ENCODE measurements at regions not wholly inside any gene's neighbourhood (a gene's known extent, or its start where the extent isn't known, plus 50 kb on each side); places are given as distances from the start of the nearest gene placed in this dataset.
"Not testable (repeated sequence)": the region's sequence is repeated elsewhere in the genome, so short reads cannot be mapped to it uniquely, and the experiment has no call there.

DNA sequence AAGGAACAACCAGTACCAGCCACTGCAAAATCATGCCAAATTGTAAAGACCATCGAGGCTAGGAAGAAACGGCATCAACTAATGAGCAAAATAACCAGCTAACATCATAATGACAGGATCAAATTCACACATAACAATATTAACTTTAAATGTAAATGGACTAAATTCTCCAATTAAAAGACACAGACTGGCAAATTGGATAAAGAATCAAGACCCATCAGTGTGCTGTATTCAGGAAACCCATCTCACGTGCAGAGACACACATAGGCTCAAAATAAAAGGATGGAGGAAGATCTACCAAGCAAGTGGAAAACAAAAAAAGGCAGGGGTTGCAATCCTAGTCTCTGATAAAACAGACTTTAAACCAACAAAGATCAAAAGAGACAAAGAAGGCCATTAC lies 97.6 kb downstream of the GPX5 start:
- not testable (repeated sequence) for H3K36me3 ChIP-seq (ENCODE audit: control insufficient read depth in 2 of 2, insufficient read depth in 2 of 2, low read length in 2 of 2); H3K4me1 ChIP-seq (ENCODE audit: control insufficient read depth, insufficient read depth, low read length); H3K27ac ChIP-seq (ENCODE audit: low read length); H3K27me3 ChIP-seq (ENCODE audit: control insufficient read depth in 1 of 2, insufficient read depth in 2 of 2, low read length in 2 of 2); H3K9ac ChIP-seq (ENCODE audit: low read length in 2 of 2); H3K4me3 ChIP-seq (ENCODE audit: low read length in 2 of 2); H3K9me3 ChIP-seq (ENCODE audit: control insufficient read depth in 2 of 2, low read length in 2 of 2)

DNA sequence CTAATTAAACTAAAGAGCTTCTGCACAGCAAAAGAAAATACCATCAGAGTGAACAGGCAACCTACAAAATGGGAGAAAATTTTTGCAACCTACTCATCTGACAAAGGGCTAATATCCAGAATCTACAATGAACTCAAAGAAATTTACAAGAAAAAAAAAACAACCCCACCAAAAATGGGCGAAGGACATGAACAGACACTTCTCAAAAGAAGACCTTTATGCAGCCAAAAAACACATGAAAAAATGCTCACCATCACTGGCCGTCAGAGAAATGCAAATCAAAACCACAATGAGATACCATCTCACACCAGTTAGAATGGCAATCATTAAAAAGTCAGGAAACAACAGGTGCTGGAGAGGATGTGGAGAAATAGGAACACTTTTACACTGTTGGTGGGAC lies 100.7 kb downstream of the GPX5 start:
- H3K9me3 ChIP-seq (ENCODE audit: control insufficient read depth in 2 of 2, low read length in 2 of 2); H3K27me3 ChIP-seq (ENCODE audit: control insufficient read depth in 1 of 2, insufficient read depth in 2 of 2, low read length in 2 of 2); H3K9ac ChIP-seq (ENCODE audit: low read length in 2 of 2); H3K4me1 ChIP-seq (ENCODE audit: control insufficient read depth, insufficient read depth, low read length); H3K36me3 ChIP-seq (ENCODE audit: control insufficient read depth in 2 of 2, insufficient read depth in 2 of 2, low read length in 2 of 2); H3K27ac ChIP-seq (ENCODE audit: low read length); H3K4me3 ChIP-seq (ENCODE audit: low read length in 2 of 2): not testable (repeated sequence)

DNA sequence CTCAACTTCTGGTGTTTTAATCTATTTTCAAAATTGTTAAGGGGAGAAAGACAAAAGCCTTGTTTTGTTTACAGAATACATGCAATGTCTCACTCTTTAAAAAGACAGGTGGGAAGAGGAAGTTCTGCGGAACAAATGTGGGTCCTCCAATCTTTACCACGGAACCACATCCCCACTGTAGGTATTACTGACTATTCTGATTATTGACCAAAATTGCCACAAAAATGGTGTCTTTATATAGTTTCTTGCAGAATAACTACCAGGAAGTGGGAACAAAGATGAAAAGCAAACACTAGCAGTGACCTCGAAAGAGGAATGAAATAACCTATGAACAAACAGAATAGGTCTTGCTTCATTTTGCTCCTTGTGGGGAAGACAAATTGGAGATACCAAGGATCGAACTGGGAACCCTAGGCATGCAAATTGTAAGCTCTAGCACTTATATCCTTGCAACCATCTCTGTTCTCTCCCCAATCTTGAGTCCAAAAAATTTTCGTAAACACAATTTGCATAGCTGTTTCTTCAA lies 106.7 kb downstream of the GPX5 start:
- peaks cover 18 to 19% of the 10 kb centered on the region in 2 donors for H3K27me3 ChIP-seq (ENCODE audit: control insufficient read depth in 1 of 2, insufficient read depth in 2 of 2, low read length in 2 of 2)
- H3K9me3 ChIP-seq (ENCODE audit: control insufficient read depth in 2 of 2, low read length in 2 of 2): no peaks in the 10 kb centered on the region
- no peaks in the 10 kb centered on the region for H3K4me1 ChIP-seq (ENCODE audit: control insufficient read depth, insufficient read depth, low read length)

DNA sequence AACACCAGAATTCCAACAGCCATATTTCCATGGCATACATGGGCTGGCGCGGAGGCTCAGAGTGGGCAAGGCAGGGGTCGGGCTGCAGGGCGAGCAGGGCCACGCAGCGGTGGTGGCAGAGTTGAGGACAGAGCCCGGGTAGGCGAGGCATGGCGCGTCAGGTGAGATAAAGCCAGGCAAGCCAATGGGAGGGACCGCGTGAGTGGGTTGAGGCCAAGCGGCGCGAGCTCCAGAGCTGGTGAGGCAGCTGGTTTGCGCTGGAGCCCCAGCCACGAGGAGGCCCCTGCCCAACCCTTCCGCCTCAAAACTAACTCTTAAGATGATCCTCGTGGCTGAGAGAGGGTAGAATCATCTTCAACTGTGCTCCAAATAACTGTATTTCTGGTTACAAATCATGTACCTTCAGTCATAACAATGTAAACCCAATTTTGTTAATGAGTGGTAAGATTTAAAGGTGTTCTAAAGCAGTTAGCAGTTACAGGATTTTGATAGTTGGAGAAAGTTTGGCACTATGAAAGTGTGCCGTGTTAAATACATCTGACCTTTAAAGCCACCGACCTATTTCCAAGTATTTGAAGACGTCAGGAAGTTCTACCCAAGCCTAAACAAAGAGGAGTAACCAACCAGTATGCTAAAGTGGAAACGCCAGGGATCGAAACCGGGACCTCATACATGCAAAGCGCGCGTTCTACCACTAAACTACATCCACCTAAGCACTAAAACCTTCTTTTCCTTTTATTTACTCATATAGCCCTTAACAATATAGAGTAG lies 107.9 kb downstream of the GPX5 start:
- Histone ChIP-seq H3K36me3 (ENCODE audit: control insufficient read depth in 2 of 2, insufficient read depth in 2 of 2, low read length in 2 of 2) (no peaks in the 10 kb centered on the region), H3K4me3 (ENCODE audit: low read length in 2 of 2) (no peak overlapping the region), H3K9me3 (ENCODE audit: control insufficient read depth in 2 of 2, low read length in 2 of 2) (no peaks in the 10 kb centered on the region), H3K27me3 (ENCODE audit: control insufficient read depth in 1 of 2, insufficient read depth in 2 of 2, low read length in 2 of 2) (peaks cover 19 to 20% of the 10 kb centered on the region in 2 donors), H3K9ac (ENCODE audit: low read length in 2 of 2) (no peak overlapping the region), H3K27ac (ENCODE audit: low read length) (no peak overlapping the region), H3K4me1 (ENCODE audit: control insufficient read depth, insufficient read depth, low read length) (no peaks in the 10 kb centered on the region)

More for the DNA sequence above, 106.7 kb downstream of the GPX5 start:
- Histone ChIP-seq H3K9ac (ENCODE audit: low read length in 2 of 2) (no peak overlapping the region), H3K27ac (ENCODE audit: low read length) (no peak overlapping the region), H3K36me3 (ENCODE audit: control insufficient read depth in 2 of 2, insufficient read depth in 2 of 2, low read length in 2 of 2) (no peaks in the 10 kb centered on the region), H3K4me3 (ENCODE audit: low read length in 2 of 2) (no peak overlapping the region)

DNA sequence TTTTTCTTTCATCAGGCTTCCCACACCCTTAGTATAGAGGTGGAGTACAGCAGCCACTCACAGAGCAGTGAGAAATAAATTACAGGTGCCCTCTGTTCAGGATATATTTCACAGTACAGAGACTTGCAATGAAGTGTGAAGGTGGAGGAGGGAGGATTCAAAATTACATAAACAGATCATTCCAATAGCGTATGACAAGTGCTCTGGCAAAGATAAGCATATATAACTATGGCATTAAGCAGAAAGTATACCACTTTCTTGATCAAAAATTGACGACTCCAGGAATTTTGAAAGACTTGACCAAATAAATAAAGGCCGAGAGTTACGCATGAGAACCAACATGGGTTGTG lies 108.7 kb downstream of the GPX5 start:
- H3K36me3 ChIP-seq (ENCODE audit: control insufficient read depth in 2 of 2, insufficient read depth in 2 of 2, low read length in 2 of 2): no peaks in the 10 kb centered on the region
- peaks cover 19 to 20% of the 10 kb centered on the region in 2 donors for H3K27me3 ChIP-seq (ENCODE audit: control insufficient read depth in 1 of 2, insufficient read depth in 2 of 2, low read length in 2 of 2)
- H3K4me1 ChIP-seq (ENCODE audit: control insufficient read depth, insufficient read depth, low read length): no peaks in the 10 kb centered on the region
- no peak overlapping the region for H3K9ac ChIP-seq (ENCODE audit: low read length in 2 of 2)
- no peak overlapping the region for H3K27ac ChIP-seq (ENCODE audit: low read length)
- no peaks in the 10 kb centered on the region for H3K9me3 ChIP-seq (ENCODE audit: control insufficient read depth in 2 of 2, low read length in 2 of 2)
- peak overlapping the region; percentile 29 to 62 for H3K4me3 ChIP-seq (ENCODE audit: low read length in 2 of 2)

DNA sequence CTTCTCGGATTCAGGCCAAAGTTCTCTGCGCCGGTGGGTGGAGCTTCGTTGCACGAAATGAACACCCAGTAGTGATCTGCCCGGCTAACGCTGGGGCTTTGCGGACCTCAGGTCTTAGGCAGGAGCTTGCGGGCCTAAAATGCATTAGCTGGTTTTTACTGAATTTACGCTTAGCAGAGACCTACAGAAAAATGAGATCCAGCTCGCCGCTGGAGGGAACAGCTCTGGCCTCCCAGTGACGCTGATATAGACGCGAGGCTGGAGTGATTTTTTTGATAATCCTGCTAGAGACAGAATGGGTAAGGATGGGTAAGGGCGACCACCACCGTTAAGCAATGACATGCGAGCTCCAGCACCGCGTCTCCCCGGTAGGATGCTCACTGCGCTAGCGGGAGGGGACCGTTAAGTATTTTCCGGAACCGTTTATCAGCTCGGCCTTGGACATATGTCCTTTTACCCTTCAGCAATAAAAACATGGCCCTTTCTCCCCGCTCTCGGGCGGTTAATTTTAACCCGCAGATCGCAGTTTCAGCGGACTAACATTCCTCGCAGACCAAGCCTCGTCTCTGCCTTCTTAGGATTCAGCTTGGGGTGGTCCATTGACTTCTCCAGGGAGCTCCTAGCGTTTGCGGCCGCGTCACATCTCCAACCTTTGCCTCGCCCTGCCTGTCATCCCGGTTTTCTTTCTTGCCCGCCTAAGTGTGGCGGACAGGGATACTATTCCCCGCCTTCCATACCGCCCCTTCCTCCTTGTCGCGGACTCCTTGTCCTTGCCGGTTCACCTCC lies 109.3 kb downstream of the GPX5 start:
- Histone ChIP-seq H3K9me3 (ENCODE audit: control insufficient read depth in 2 of 2, low read length in 2 of 2) (no peaks in the 10 kb centered on the region), H3K4me1 (ENCODE audit: control insufficient read depth, insufficient read depth, low read length) (no peaks in the 10 kb centered on the region), H3K9ac (ENCODE audit: low read length in 2 of 2) (no peak overlapping the region), H3K36me3 (ENCODE audit: control insufficient read depth in 2 of 2, insufficient read depth in 2 of 2, low read length in 2 of 2) (no peaks in the 10 kb centered on the region), H3K27ac (ENCODE audit: low read length) (no peak overlapping the region), H3K4me3 (ENCODE audit: low read length in 2 of 2) (peak overlapping the region; percentile 29 to 62), H3K27me3 (ENCODE audit: control insufficient read depth in 1 of 2, insufficient read depth in 2 of 2, low read length in 2 of 2) (peaks cover 19 to 20% of the 10 kb centered on the region in 2 donors)

DNA sequence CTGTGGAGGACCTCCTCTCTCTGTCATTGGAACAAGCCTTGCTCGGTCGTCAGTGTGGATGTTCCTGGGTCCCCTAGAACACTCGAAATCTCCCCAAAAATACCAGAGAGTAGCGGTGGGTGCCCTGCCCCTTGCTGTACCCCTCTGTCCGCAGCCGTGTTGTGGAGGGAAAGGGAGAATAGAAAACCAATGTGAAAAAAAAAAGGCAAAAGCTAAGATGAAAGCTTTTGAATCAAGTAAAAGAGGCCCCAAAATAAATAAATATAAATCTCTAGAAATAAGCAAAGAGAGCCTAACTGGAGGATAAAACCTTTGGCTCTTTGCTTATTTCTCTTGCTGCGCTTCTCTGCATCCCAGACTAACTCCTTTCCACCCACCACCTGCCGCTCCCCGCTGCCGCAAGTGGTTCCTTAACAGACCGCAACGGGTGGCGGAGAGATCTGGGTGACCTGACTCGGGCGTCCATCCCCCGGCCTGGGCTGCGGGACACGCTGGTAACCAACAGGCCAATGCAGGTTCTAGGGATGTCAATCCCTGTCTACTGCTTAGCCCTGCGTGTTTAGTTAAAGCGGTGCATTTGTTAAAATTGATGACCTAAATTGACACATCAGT lies 110.0 kb downstream of the GPX5 start:
- Histone ChIP-seq H3K4me1 (ENCODE audit: control insufficient read depth, insufficient read depth, low read length) (no peaks in the 10 kb centered on the region), H3K9me3 (ENCODE audit: control insufficient read depth in 2 of 2, low read length in 2 of 2) (no peaks in the 10 kb centered on the region), H3K27ac (ENCODE audit: low read length) (no peak overlapping the region), H3K9ac (ENCODE audit: low read length in 2 of 2) (no peak overlapping the region), H3K36me3 (ENCODE audit: control insufficient read depth in 2 of 2, insufficient read depth in 2 of 2, low read length in 2 of 2) (no peaks in the 10 kb centered on the region), H3K27me3 (ENCODE audit: control insufficient read depth in 1 of 2, insufficient read depth in 2 of 2, low read length in 2 of 2) (peaks cover 19 to 20% of the 10 kb centered on the region in 2 donors), H3K4me3 (ENCODE audit: low read length in 2 of 2) (peak overlapping the region in 1 of 2 donors; percentile 62)

DNA sequence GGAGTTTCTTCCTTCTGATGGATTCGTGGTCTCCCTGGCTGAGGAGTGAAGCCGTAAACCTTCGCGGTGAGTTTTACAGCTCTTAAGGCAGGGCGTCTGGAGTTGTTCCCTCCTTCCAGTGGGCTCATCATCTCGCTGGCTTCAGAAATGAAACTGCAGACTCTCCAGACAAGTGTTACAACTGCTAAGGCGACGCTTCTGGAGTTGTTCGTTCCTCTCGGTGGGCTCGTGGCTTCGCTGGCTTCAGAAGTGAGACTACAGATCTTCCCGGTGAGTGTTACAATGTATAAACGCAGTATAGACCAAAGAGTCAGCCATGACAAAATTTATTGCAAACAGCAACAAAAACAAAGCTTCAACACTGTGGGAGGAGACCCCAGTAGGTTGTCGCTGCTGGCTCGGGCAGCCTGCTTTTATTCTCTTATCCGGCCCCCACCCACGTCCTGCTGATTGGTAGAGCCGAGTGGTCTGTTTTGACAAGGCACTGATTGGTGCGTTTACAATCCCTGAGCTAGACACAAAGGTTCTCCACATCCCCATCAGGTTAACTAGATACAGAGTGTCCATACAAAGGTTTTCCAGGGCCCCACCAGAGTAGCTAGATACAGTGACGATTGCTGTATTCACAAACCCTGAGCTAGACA lies 113.2 kb downstream of the GPX5 start:
- no peaks in the 10 kb centered on the region for H3K36me3 ChIP-seq (ENCODE audit: control insufficient read depth in 2 of 2, insufficient read depth in 2 of 2, low read length in 2 of 2)
- H3K4me3 ChIP-seq (ENCODE audit: low read length in 2 of 2): no peak overlapping the region
- H3K27ac ChIP-seq (ENCODE audit: low read length): no peak overlapping the region
- peaks cover 16 to 19% of the 10 kb centered on the region in 2 donors for H3K27me3 ChIP-seq (ENCODE audit: control insufficient read depth in 1 of 2, insufficient read depth in 2 of 2, low read length in 2 of 2)
- no peaks in the 10 kb centered on the region for H3K9me3 ChIP-seq (ENCODE audit: control insufficient read depth in 2 of 2, low read length in 2 of 2)
- H3K4me1 ChIP-seq (ENCODE audit: control insufficient read depth, insufficient read depth, low read length): no peaks in the 10 kb centered on the region
- H3K9ac ChIP-seq (ENCODE audit: low read length in 2 of 2): no peak overlapping the region

DNA sequence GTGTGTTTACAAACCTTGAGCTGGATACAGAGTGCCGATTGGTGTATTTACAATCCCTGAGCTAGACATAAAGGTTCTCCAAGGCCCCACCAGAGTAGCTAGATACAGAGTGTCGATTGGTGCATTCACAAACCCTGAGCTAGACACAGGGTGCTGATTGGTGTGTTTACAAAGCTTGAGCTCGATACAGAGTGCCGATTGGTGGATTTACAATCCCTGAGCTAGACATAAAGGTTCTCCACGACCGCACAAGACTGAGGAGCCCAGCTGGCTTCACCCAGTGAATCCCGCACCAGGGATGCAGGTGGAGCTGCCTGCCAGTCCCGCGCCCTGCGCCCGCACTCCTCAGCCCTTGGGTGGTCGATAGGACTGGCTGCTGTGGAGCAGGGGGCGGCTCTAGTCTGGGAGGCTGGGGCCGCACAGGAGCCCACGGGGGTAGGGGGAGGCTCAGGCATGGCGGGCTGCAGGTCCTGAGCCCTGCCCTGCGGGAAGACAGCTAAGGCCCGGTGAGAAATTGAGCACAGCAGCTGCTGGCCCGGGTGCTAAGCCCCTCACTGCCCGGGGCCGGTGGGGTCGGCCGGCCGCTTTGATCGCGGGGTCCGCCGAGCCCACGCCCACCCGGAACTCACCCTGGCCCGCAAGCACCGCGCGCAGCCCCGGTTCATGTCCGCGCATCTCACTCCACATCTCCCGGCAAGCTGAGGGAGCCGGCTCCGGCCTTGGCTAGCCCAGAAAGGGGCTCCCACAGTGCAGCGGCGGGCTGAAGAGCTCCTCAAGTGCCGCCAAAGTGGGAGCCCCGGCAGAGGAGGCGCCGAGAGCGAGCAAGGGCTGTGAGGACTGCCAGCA lies 114.0 kb downstream of the GPX5 start:
- not testable (repeated sequence) for H3K4me1 ChIP-seq (ENCODE audit: control insufficient read depth, insufficient read depth, low read length); H3K36me3 ChIP-seq (ENCODE audit: control insufficient read depth in 2 of 2, insufficient read depth in 2 of 2, low read length in 2 of 2); H3K27ac ChIP-seq (ENCODE audit: low read length); H3K9ac ChIP-seq (ENCODE audit: low read length in 2 of 2); H3K9me3 ChIP-seq (ENCODE audit: control insufficient read depth in 2 of 2, low read length in 2 of 2); H3K4me3 ChIP-seq (ENCODE audit: low read length in 2 of 2)
- peaks cover 13 to 15% of the 10 kb centered on the region in 2 donors for H3K27me3 ChIP-seq (ENCODE audit: control insufficient read depth in 1 of 2, insufficient read depth in 2 of 2, low read length in 2 of 2)
